IMR-90 (cell line): ENCODE measurements at regions not wholly inside any gene's neighbourhood (a gene's known extent, or its start where the extent isn't known, plus 50 kb on each side); places are given as distances from the start of the nearest gene placed in this dataset.

Experiments used
- ATAC-seq: fragments of 200-7000 bp; cut with Tn5 transposase; 2 replicates; pipeline ENCODE4 v1.9.1; 2020; ENCODE audit warnings: low read depth, mild to moderate bottlenecking, moderate library complexity
- BruUV-seq: library from RNA; stranded (reverse); fragments of 400-500 nt; replicated peaks from 2 replicates; lab custom pipeline; 2021; lab: Mats Ljungman, UMichigan
- CTCF ChIA-PET: fragments of 300-600 bp; formaldehyde crosslinking; extraction: SDS; loops from one replicate; lab custom pipeline; 2021; ENCODE audit warnings: antibody characterized with exemption; lab: Yijun Ruan, JAX
- POLR2A ChIA-PET: fragments of 300-600 bp; sonication (Branson Sonifier 250); formaldehyde crosslinking; loops from one replicate; lab custom pipeline; 2022; ENCODE audit warnings: antibody characterized with exemption; ENCODE audit not compliant: unreplicated experiment; lab: Charles Lee
- DNase-seq: peaks from one replicate; pipeline ENCODE4 v3.0.0; 2013
- H2AFZ ChIP-seq: replicated peaks from 2 replicates; pipeline ENCODE3; 2013; ENCODE audit warnings: low read length, mild to moderate bottlenecking; ENCODE audit not compliant: poor library complexity
- H2AK5ac ChIP-seq: 2 replicates; pipeline ENCODE4 v1.6.1; 2013; ENCODE audit warnings: low read depth, low read length, inconsistent platforms
- H2AK9ac ChIP-seq: replicated peaks from 2 replicates; pipeline ENCODE3; 2013; ENCODE audit warnings: mild to moderate bottlenecking, low read depth, low read length, moderate library complexity; ENCODE audit not compliant: poor library complexity
- H2BK120ac ChIP-seq: 2 replicates; pipeline ENCODE4 v1.6.1; 2013; ENCODE audit warnings: low read depth, low read length, inconsistent platforms
- H2BK15ac ChIP-seq: 3 replicates; pipeline ENCODE4 v1.6.1; 2013; ENCODE audit warnings: low read depth, low read length, inconsistent platforms
- H2BK20ac ChIP-seq: 2 replicates; pipeline ENCODE4 v1.6.1; 2013; ENCODE audit warnings: low read depth, mild to moderate bottlenecking, inconsistent platforms, low read length, moderate library complexity
- H2BK5ac ChIP-seq: 2 replicates; pipeline ENCODE4 v1.6.1; 2013; ENCODE audit warnings: mild to moderate bottlenecking, low read depth, low read length, inconsistent platforms; ENCODE audit not compliant: poor library complexity, severe bottlenecking
- H3K14ac ChIP-seq: replicated peaks from 2 replicates; pipeline ENCODE4 v1.6.1; 2013; ENCODE audit warnings: low read depth, low read length, inconsistent platforms
- H3K18ac ChIP-seq: 2 replicates; pipeline ENCODE4 v1.6.1; 2013; ENCODE audit warnings: low read depth, low read length, control low read depth
- H3K23ac ChIP-seq: 2 replicates; pipeline ENCODE4 v1.6.1; 2013; ENCODE audit warnings: low read depth, low read length, inconsistent platforms
- H3K27ac ChIP-seq: 2 replicates; pipeline ENCODE4 v1.5.1; 2013; ENCODE audit warnings: mild to moderate bottlenecking, control low read depth, low read length; ENCODE audit not compliant: insufficient read depth
- H3K27me3 ChIP-seq: 2 replicates; pipeline ENCODE4 v1.6.1; 2013; ENCODE audit warnings: low read length; ENCODE audit not compliant: control insufficient read depth, insufficient read depth
- H3K36me3 ChIP-seq: 2 replicates; pipeline ENCODE4 v1.6.1; 2013; ENCODE audit warnings: low read length, mixed read lengths; ENCODE audit not compliant: control insufficient read depth, insufficient read depth
- H3K4ac ChIP-seq: 2 replicates; pipeline ENCODE4 v1.6.1; 2013; ENCODE audit warnings: low read depth, low read length, inconsistent platforms
- H3K4me1 ChIP-seq: 2 replicates; pipeline ENCODE4 v1.6.1; 2013; ENCODE audit warnings: low read length, mixed read lengths; ENCODE audit not compliant: control insufficient read depth, insufficient read depth
- H3K4me2 ChIP-seq: 2 replicates; pipeline ENCODE4 v1.6.1; 2013; ENCODE audit warnings: low read depth, mild to moderate bottlenecking, control low read depth, low read length, moderate library complexity
- H3K4me3 ChIP-seq: 2 replicates; pipeline ENCODE4 v1.5.1; 2013; ENCODE audit warnings: low read depth, mild to moderate bottlenecking, control low read depth, low read length, moderate library complexity; ENCODE audit not compliant: insufficient read depth
- H3K56ac ChIP-seq: 2 replicates; pipeline ENCODE4 v1.6.1; 2013; ENCODE audit warnings: low read length, inconsistent platforms; ENCODE audit not compliant: insufficient read depth; ENCODE audit errors: extremely low read depth
- H3K79me1 ChIP-seq, 2 experiments: 2 replicates each; pipeline ENCODE4 v1.6.1; 2013; ENCODE audit warnings: low read length in 2 of 2, inconsistent platforms in 1 of 2, low read depth in 1 of 2
- H3K9ac ChIP-seq: 2 replicates; pipeline ENCODE4 v1.6.1; 2013; ENCODE audit warnings: low read depth, low read length, control low read depth
- H3K9me1 ChIP-seq: 2 replicates; pipeline ENCODE4 v1.6.1; 2013; ENCODE audit warnings: low read length, inconsistent platforms; ENCODE audit not compliant: insufficient read depth
- H3K9me3 ChIP-seq: 2 replicates; pipeline ENCODE4 v1.6.1; 2013; ENCODE audit warnings: low read length; ENCODE audit not compliant: control insufficient read depth, insufficient read depth
- H4K20me1 ChIP-seq: 2 replicates; pipeline ENCODE4 v1.6.1; 2013; ENCODE audit warnings: low read length, inconsistent platforms; ENCODE audit not compliant: insufficient read depth
- H4K5ac ChIP-seq: 2 replicates; pipeline ENCODE4 v1.6.1; 2013; ENCODE audit warnings: mild to moderate bottlenecking, low read depth, low read length, control low read depth
- H4K8ac ChIP-seq, 2 experiments: 2 replicates each; pipeline ENCODE4 v1.6.1; 2013; ENCODE audit warnings: low read depth in 2 of 2, low read length in 2 of 2, control low read depth in 1 of 2, inconsistent platforms in 1 of 2
- H4K91ac ChIP-seq: 2 replicates; pipeline ENCODE4 v1.6.1; 2013; ENCODE audit warnings: low read depth, low read length, inconsistent platforms; ENCODE audit not compliant: insufficient read depth
- BHLHE40 ChIP-seq: fragments of 150-350 bp; IDR thresholded peaks from 2 replicates; pipeline ENCODE4 v1.6.1; 2016; ENCODE audit warnings: mild to moderate bottlenecking, low read depth, low read length
- CEBPB ChIP-seq: IDR thresholded peaks from 2 replicates; pipeline ENCODE4 v1.6.1; 2012; ENCODE audit warnings: low read depth, low read length, improper control_type of control experiment
- CHD1 ChIP-seq: IDR thresholded peaks from 2 replicates; pipeline ENCODE4 v1.6.1; 2012; ENCODE audit warnings: low read depth, low read length, improper control_type of control experiment
- FOS ChIP-seq: fragments of 150-350 bp; IDR thresholded peaks from 2 replicates; pipeline ENCODE4 v1.6.1; 2016; ENCODE audit warnings: low read depth, low read length
- MAFK ChIP-seq: IDR thresholded peaks from 2 replicates; pipeline ENCODE4 v1.6.1; 2012; ENCODE audit warnings: low read depth, low read length, improper control_type of control experiment
- MAZ ChIP-seq: IDR thresholded peaks from 2 replicates; pipeline ENCODE4 v1.6.1; 2012; ENCODE audit warnings: low read depth, mild to moderate bottlenecking, low read length, improper control_type of control experiment, moderate library complexity, borderline replicate concordance
- MXI1 ChIP-seq: IDR thresholded peaks from 2 replicates; pipeline ENCODE4 v1.6.1; 2012; ENCODE audit warnings: low read depth, mild to moderate bottlenecking, low read length, moderate library complexity, borderline replicate concordance
- POLR2A ChIP-seq: IDR thresholded peaks from 2 replicates; pipeline ENCODE4 v1.6.1; 2012; ENCODE audit warnings: mild to moderate bottlenecking, low read depth, low read length
- RAD21 ChIP-seq: IDR thresholded peaks from 2 replicates; pipeline ENCODE4 v1.6.1; 2012; ENCODE audit warnings: low read length, improper control_type of control experiment
- RCOR1 ChIP-seq: IDR thresholded peaks from 2 replicates; pipeline ENCODE4 v1.6.1; 2012; ENCODE audit warnings: mild to moderate bottlenecking, low read length, improper control_type of control experiment; ENCODE audit not compliant: insufficient replicate concordance
- RFX5 ChIP-seq: IDR thresholded peaks from 2 replicates; pipeline ENCODE4 v1.8.0; 2012; ENCODE audit warnings: low read depth, mild to moderate bottlenecking, low read length, moderate library complexity
- SMC3 ChIP-seq: fragments of 150-350 bp; IDR thresholded peaks from 2 replicates; pipeline ENCODE4 v1.6.1; 2016; ENCODE audit warnings: low read depth, mild to moderate bottlenecking, antibody characterized with exemption, low read length, moderate library complexity
- WGBS, 2 experiments: methylation state at CpG; one replicate each; pipeline versions ENCODE4 v1.1.5 to v1.1.7; 2013; ENCODE audit warnings: missing lambda C conversion rate in 2 of 2; ENCODE audit not compliant: insufficient read length in 1 of 2; ENCODE audit errors: extremely low coverage in 2 of 2; 5-methylcytosine and 5-hydroxymethylcytosine counted together
- dilution Hi-C: fragments of 300-500 bp; cut with HindIII; formaldehyde crosslinking; loops from one replicate; pipeline ENCODE4 v1.14.3; 2018; ENCODE audit warnings: low sequenced_read_pairs; ENCODE audit not compliant: unreplicated experiment
- in situ Hi-C: fragments of 300-500 bp; cut with MboI; formaldehyde crosslinking; loops from 3 replicates; pipeline ENCODE4 v1.14.3; 2019; ENCODE audit warnings: low sequenced_read_pairs, inconsistent platforms, mixed read lengths
- intact Hi-C: fragments of 100-400 bp; cut with micrococcal nuclease; formaldehyde crosslinking; loops from 2 replicates; pipeline ENCODE4 v1.10.0; 2022
- TF ChIP-seq, protein P1 (sequence below): conservative IDR thresholded peaks from 2 replicates; pipeline ENCODE4 v1.5.1; 2012; ENCODE audit warnings: mild to moderate bottlenecking, low read depth, low read length, improper control_type of control experiment
- TF ChIP-seq, protein P2 (sequence below): fragments of 150-350 bp; IDR thresholded peaks from 2 replicates; pipeline ENCODE4 v1.6.1; 2016; ENCODE audit warnings: low read depth, mild to moderate bottlenecking, low read length, moderate library complexity, borderline replicate concordance
- TF ChIP-seq, protein P3 (sequence below): fragments of 150-350 bp; IDR thresholded peaks from 2 replicates; pipeline ENCODE4 v1.6.1; 2017; ENCODE audit warnings: mild to moderate bottlenecking, antibody characterized with exemption, low read length, low read depth

DNA sequence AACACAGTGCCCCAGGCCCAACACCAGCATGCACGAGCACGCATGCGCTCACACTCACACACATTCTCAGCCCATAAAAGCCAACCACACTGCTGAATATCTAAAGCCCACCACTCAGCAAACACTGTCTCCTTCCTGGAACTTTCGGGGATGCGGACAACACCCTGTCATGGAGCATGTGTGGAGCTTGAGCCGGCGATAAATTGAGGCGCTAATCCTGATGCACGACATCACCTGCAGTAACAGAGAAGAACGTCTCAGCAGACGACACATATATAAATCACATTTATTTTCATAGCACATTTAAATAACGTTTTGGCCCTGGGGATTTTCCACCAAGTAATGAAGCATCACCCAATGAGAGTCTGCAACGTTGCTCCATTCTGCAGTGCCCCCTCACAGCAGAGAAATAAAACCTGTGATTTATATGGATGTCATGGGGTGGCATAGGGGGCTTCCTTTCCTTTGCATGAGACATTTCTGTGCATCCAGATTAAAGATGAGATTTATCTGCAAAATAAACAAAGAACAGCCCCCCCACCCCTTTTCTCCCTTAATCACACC, 267.7 kb upstream of the NFE2L3 start:
- no peak overlapping the region for H3K27ac ChIP-seq
- in situ Hi-C loops = no loop called here
- dilution Hi-C loops = no loop called here
- no peak overlapping the region for H3K56ac ChIP-seq
- H3K9ac ChIP-seq = no peak overlapping the region
- H3K36me3 ChIP-seq = no peaks in the 10 kb centered on the region
- H2BK15ac ChIP-seq = no peak overlapping the region
- no peak overlapping the region for H3K4me3 ChIP-seq
- H3K79me1 ChIP-seq = no peaks in the 10 kb centered on the region
- BruUV-seq = no TSS peak
- H3K18ac ChIP-seq = no peak overlapping the region
- POLR2A ChIA-PET = no interaction called here
- H4K20me1 ChIP-seq = no peaks in the 10 kb centered on the region
- H4K91ac ChIP-seq = no peak overlapping the region
- H4K8ac ChIP-seq = no peak overlapping the region
- no peak overlapping the region for H2AK9ac ChIP-seq
- H3K4me2 ChIP-seq = no peak overlapping the region
- H4K5ac ChIP-seq = no peak overlapping the region
- H3K9me3 ChIP-seq = no peaks in the 10 kb centered on the region
- H2BK20ac ChIP-seq = no peak overlapping the region
- H2AK5ac ChIP-seq = no peak overlapping the region
- no peak overlapping the region for H3K14ac ChIP-seq
- H3K4me1 ChIP-seq = no peaks in the 10 kb centered on the region
- no peaks in the 10 kb centered on the region for H3K9me1 ChIP-seq
- CTCF ChIA-PET = no interaction called here
- intact Hi-C loops = no loop called here
- H2BK120ac ChIP-seq = no peak overlapping the region
- H3K4ac ChIP-seq = no peak overlapping the region
- no peak overlapping the region for H2BK5ac ChIP-seq
- no peak overlapping the region for H2AFZ ChIP-seq
- H3K27me3 ChIP-seq = peaks cover 39% of the 10 kb centered on the region
- ATAC-seq (no peak), DNase-seq (no peak)
- WGBS, 2 experiments = no CpG with 5 or more reads among the region's 13 CpGs
- no peak overlapping the region for H3K23ac ChIP-seq
- TF ChIP-seq, protein P1, sequence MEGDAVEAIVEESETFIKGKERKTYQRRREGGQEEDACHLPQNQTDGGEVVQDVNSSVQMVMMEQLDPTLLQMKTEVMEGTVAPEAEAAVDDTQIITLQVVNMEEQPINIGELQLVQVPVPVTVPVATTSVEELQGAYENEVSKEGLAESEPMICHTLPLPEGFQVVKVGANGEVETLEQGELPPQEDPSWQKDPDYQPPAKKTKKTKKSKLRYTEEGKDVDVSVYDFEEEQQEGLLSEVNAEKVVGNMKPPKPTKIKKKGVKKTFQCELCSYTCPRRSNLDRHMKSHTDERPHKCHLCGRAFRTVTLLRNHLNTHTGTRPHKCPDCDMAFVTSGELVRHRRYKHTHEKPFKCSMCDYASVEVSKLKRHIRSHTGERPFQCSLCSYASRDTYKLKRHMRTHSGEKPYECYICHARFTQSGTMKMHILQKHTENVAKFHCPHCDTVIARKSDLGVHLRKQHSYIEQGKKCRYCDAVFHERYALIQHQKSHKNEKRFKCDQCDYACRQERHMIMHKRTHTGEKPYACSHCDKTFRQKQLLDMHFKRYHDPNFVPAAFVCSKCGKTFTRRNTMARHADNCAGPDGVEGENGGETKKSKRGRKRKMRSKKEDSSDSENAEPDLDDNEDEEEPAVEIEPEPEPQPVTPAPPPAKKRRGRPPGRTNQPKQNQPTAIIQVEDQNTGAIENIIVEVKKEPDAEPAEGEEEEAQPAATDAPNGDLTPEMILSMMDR = no peak
- no peak for TF ChIP-seq MAFK
- TF ChIP-seq CEBPB = no peak
- TF ChIP-seq MXI1 = no peak
- TF ChIP-seq RAD21 = no peak
- no peak for TF ChIP-seq POLR2A
- TF ChIP-seq, protein P2, sequence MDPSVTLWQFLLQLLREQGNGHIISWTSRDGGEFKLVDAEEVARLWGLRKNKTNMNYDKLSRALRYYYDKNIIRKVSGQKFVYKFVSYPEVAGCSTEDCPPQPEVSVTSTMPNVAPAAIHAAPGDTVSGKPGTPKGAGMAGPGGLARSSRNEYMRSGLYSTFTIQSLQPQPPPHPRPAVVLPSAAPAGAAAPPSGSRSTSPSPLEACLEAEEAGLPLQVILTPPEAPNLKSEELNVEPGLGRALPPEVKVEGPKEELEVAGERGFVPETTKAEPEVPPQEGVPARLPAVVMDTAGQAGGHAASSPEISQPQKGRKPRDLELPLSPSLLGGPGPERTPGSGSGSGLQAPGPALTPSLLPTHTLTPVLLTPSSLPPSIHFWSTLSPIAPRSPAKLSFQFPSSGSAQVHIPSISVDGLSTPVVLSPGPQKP = no peak
- no peak for TF ChIP-seq BHLHE40
- TF ChIP-seq FOS = no peak
- no peak for TF ChIP-seq RFX5
- TF ChIP-seq, protein P3, sequence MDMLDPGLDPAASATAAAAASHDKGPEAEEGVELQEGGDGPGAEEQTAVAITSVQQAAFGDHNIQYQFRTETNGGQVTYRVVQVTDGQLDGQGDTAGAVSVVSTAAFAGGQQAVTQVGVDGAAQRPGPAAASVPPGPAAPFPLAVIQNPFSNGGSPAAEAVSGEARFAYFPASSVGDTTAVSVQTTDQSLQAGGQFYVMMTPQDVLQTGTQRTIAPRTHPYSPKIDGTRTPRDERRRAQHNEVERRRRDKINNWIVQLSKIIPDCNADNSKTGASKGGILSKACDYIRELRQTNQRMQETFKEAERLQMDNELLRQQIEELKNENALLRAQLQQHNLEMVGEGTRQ = no peak
- no peak for TF ChIP-seq MAZ
- TF ChIP-seq CHD1 = no peak
- TF ChIP-seq SMC3 = no peak
- TF ChIP-seq RCOR1 = no peak
